AG04450 (cell line): ENCODE measurements at regions not wholly inside any gene's neighbourhood (a gene's known extent, or its start where the extent isn't known, plus 50 kb on each side); places are given as distances from the start of the nearest gene placed in this dataset.

Experiments
- CTCF ChIA-PET: fragments of 300-600, 350-600 bp; formaldehyde crosslinking; extraction: SDS; loops from one replicate; lab custom pipeline; 2022; ENCODE audit warnings: antibody characterized with exemption, inconsistent platforms; lab: Charles Lee
- POLR2A ChIA-PET: fragments of 350-600 bp; formaldehyde crosslinking; extraction: SDS; loops from one replicate; lab custom pipeline; 2021; ENCODE audit warnings: antibody characterized with exemption, inconsistent platforms; lab: Yijun Ruan, JAX
- DNase-seq: peaks from one replicate; pipeline ENCODE4 v3.0.0-alpha.2; 2011; ENCODE audit warnings: low read depth, low spot score
- H3K27ac ChIP-seq: one replicate; pipeline ENCODE4 v1.5.1; 2012; ENCODE audit warnings: low read depth, low read length, control low read depth
- H3K27me3 ChIP-seq: one replicate; pipeline ENCODE4 v1.6.0; 2012; ENCODE audit warnings: low read length; ENCODE audit not compliant: control insufficient read depth, insufficient read depth
- H3K4me3 ChIP-seq: 2 replicates; pipeline ENCODE4 v1.5.1; 2011; ENCODE audit warnings: mild to moderate bottlenecking, low read depth, low read length, control low read depth
- H3K9me3 ChIP-seq: 2 replicates; pipeline ENCODE4 v1.5.1; 2012; ENCODE audit warnings: low read length; ENCODE audit not compliant: control insufficient read depth, insufficient read depth
- TF ChIP-seq, protein P1 (sequence below): IDR thresholded peaks from 2 replicates; pipeline ENCODE4 v1.5.1; 2011; ENCODE audit warnings: low read depth, low read length, control low read depth, inconsistent platforms

DNA sequence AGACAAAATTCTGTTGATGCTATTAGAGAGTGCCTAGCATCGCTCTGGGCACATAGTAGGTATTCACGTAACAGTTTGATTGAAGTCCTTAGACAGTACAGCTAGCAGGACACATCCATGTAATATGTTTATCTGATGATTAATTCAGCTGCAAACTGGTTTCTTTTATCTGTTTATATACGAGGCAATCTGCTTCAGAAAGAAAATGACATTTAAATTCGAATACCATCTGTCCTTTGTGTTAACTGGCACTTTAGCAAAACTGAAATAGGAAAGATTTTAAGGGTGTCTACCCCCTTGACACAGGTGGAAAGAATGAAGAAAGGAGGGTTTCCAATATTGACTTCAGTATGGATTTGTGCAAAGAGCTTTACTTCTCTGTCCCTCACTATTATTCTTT, 192.5 kb downstream of the MFSD1 start:
- Histone ChIP-seq H3K4me3 (no peak overlapping the region), H3K27me3 (no peaks in the 10 kb centered on the region), H3K27ac (no peak overlapping the region), H3K9me3 (no peaks in the 10 kb centered on the region; the same call in 1 of the 2 replicates)
- ChIA-PET POLR2A (no interaction called here), CTCF (no interaction called here)
- DNase-seq, result no peak
- TF ChIP-seq, protein P1, sequence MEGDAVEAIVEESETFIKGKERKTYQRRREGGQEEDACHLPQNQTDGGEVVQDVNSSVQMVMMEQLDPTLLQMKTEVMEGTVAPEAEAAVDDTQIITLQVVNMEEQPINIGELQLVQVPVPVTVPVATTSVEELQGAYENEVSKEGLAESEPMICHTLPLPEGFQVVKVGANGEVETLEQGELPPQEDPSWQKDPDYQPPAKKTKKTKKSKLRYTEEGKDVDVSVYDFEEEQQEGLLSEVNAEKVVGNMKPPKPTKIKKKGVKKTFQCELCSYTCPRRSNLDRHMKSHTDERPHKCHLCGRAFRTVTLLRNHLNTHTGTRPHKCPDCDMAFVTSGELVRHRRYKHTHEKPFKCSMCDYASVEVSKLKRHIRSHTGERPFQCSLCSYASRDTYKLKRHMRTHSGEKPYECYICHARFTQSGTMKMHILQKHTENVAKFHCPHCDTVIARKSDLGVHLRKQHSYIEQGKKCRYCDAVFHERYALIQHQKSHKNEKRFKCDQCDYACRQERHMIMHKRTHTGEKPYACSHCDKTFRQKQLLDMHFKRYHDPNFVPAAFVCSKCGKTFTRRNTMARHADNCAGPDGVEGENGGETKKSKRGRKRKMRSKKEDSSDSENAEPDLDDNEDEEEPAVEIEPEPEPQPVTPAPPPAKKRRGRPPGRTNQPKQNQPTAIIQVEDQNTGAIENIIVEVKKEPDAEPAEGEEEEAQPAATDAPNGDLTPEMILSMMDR, result no peak

DNA sequence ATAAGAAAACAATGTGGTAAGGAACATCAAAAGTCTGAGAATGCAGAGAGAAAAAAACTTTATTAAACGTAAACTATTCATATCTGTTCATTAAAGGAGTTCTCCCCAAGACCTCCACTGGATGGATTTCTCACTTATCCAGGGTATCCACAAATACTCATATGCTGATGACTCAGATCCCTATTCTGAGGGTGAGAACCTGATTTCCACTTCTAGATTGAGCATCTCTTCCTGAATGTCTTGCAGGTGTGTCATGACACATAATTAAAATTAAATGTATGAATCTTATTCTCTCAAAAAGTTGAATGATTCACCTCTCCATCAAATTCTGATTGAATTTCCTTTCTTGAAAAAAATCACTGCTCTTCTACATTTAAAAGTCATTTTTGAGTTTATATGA, 199.9 kb downstream of the MFSD1 start:
- Histone ChIP-seq H3K27me3 (no peaks in the 10 kb centered on the region), H3K27ac (no peak overlapping the region), H3K4me3 (no peak overlapping the region), H3K9me3 (no peaks in the 10 kb centered on the region)
- ChIA-PET CTCF (no interaction called here), POLR2A (no interaction called here)
- TF ChIP-seq, protein P1, result no peak
- DNase-seq, result no peak

DNA sequence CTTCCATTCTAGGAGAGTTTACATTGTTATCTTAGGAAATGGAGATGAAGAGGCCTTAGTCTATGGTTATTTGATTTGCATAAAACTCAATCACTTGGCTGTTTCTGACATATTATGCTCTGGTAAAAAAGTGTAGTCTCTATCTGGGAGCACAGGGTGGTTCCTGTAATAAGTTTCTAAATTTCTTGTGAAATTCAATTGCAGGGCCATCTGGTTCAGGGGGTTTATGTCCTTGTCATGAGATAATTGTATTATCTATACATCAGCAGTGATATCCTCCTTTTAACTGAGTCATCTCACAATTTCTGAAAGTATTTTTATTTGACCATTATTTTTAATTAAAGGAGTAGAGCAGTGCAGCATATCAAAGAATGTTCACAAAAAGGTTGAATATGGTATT, 203.3 kb downstream of the MFSD1 start:
- ChIA-PET POLR2A (no interaction called here), CTCF (no interaction called here)
- no peaks in the 10 kb centered on the region for H3K27me3 ChIP-seq
- H3K4me3 ChIP-seq, result no peak overlapping the region
- H3K27ac ChIP-seq, result no peak overlapping the region
- H3K9me3 ChIP-seq, result no peaks in the 10 kb centered on the region
- no peak for DNase-seq
- TF ChIP-seq, protein P1, result no peak

DNA sequence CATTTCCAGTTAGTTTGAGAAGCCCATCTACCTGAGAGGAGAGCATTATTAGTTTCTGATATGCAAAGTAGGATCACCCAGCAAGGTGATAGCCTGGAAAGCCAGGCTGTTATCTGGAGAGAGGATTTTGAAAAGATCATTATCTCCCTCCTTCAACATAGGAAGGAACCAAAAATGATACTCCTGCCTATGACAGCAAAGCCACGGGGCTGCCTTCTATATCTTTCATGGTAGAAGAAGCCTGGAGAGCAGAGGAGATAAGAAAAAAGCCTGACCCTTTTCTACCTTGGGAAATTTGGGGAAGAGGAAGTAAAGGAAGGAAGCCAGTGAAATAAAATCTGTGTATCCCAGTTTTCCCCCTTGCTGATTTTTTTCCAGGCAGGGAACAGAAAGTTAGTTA, 205.5 kb downstream of the MFSD1 start:
- no peaks in the 10 kb centered on the region for H3K27me3 ChIP-seq
- H3K27ac ChIP-seq, result no peak overlapping the region
- TF ChIP-seq, protein P1, result no peak
- CTCF ChIA-PET, result no interaction called here
- H3K9me3 ChIP-seq, result no peaks in the 10 kb centered on the region
- POLR2A ChIA-PET, result no interaction called here
- DNase-seq, result no peak
- H3K4me3 ChIP-seq, result no peak overlapping the region

DNA sequence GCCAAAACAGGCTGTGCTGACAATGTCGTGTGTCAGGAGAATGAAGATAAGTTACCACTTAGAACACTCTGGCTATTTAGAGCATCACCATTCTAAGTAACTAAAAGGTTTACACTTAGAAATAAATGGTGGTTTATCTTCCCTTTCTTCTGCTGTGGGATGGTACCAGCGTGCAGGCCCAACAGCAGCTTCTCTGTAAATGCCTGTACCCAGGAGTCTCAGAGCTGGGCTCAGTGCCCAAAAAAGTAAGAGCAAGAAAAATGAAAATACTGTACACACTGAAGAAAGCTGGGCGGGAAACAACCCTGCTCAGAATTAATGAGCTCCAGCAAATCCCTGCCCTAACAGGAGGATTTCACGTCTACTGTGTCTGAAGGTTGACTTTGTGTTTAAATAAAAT, 206.5 kb downstream of the MFSD1 start:
- POLR2A ChIA-PET, result no interaction called here
- CTCF ChIA-PET, result no interaction called here
- TF ChIP-seq, protein P1, result no peak
- Histone ChIP-seq H3K27ac (no peak overlapping the region), H3K27me3 (no peaks in the 10 kb centered on the region), H3K9me3 (no peaks in the 10 kb centered on the region), H3K4me3 (no peak overlapping the region)
- DNase-seq, result no peak
